NT2/D1 (cell line): ENCODE measurements at regions not wholly inside any gene's neighbourhood (a gene's known extent, or its start where the extent isn't known, plus 50 kb on each side); places are given as distances from the start of the nearest gene placed in this dataset.
"Not testable (repeated sequence)": the region's sequence is repeated elsewhere in the genome, so short reads cannot be mapped to it uniquely, and the experiment has no call there.

Experiments
- DNase-seq: peaks from one replicate; pipeline ENCODE4 v3.0.0-alpha.2; 2011; ENCODE audit warnings: low read depth, low spot score
- H3K27me3 ChIP-seq: 2 replicates; pipeline ENCODE4 v1.6.0; 2011; ENCODE audit warnings: mild to moderate bottlenecking; ENCODE audit not compliant: insufficient read length, insufficient read depth
- H3K36me3 ChIP-seq: 2 replicates; pipeline ENCODE4 v1.6.1; 2011; ENCODE audit warnings: mild to moderate bottlenecking, low read length, mixed read lengths; ENCODE audit not compliant: insufficient read depth, insufficient read length
- H3K4me1 ChIP-seq: 2 replicates; pipeline ENCODE4 v1.5.1; 2011; ENCODE audit not compliant: insufficient read depth, insufficient read length
- H3K4me3 ChIP-seq: 2 replicates; pipeline ENCODE4 v1.5.1; 2011; ENCODE audit warnings: low read depth; ENCODE audit not compliant: insufficient read length
- H3K9ac ChIP-seq: 2 replicates; pipeline ENCODE4 v1.6.0; 2011; ENCODE audit warnings: low read depth; ENCODE audit not compliant: insufficient read length
- H3K9me3 ChIP-seq: 2 replicates; pipeline ENCODE4 v1.5.1; 2011; ENCODE audit warnings: mild to moderate bottlenecking, low read length; ENCODE audit not compliant: insufficient read depth
- SUZ12 ChIP-seq: IDR thresholded peaks from 2 replicates; pipeline ENCODE4 v1.6.1; 2011; ENCODE audit not compliant: insufficient read length, insufficient read depth; ENCODE audit errors: extremely low read depth
- YY1 ChIP-seq: IDR thresholded peaks from 2 replicates; pipeline ENCODE4 v1.6.1; 2011; ENCODE audit not compliant: insufficient read length, insufficient read depth
- ZNF274 ChIP-seq: IDR thresholded peaks from 2 replicates; pipeline ENCODE4 v1.6.1; 2011; ENCODE audit warnings: mild to moderate bottlenecking, low read depth, low read length

DNA sequence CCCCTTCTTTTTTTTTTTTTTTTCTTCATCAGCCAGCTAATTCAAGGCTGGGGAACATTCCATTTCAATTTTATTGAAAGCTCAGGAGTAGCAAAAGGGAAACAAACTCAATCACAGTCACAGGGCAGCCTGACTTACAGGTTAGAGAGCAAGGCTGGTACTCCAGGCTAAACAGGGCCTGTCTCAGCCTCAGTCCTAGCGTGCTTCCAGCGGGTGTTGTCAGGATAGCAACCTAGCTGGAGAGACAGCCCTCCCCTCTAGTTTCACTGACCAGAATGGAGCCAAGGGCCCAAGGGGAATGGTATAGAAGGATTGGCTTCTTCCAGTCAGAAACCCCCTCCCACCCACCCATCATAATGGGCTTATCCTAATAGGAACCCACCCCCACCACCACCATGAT is 132.9 kb downstream of the PXDC1 start:
- TF ChIP-seq YY1 (no peak), ZNF274 (no peak)
- Histone ChIP-seq H3K9me3 (no peaks in the 10 kb centered on the region), H3K9ac (no peak overlapping the region), H3K4me3 (no peak overlapping the region), H3K4me1 (peaks cover 12% of the 10 kb centered on the region), H3K27me3 (no peaks in the 10 kb centered on the region), H3K36me3 (no peaks in the 10 kb centered on the region)
- no peak for DNase-seq

DNA sequence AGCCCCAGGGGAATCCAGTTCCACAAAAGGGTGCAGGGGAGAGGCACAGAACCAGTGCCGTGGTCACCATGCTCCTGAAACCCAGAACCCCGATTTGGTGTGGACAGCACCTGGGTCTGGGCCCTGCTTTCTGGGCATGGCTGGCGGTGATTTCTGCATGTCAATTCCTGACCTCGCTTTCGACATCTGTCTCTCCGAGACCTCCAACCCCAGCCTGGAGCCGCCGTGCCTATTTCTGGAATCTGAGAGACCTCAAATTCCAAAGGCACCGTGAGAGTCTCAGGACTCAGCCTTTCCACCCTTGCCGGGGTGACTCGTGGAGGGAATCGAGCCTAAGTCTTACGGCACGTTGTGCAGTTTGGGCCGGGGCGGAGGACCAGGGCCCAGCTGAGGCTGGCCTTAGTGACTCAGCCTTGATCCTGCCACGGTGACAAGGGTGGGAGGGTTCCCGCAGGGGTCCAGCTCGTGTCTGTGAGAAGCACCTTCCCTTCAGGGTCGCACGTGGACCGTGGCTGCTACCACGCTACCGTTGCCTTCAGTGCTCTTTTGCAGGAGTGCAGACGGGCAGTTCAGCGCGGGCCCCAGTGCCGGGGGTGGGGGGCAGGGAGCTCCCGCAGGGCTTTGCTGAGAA is 133.7 kb downstream of the PXDC1 start:
- Histone ChIP-seq H3K9ac (peak overlapping the region; percentile 21), H3K9me3 (no peaks in the 10 kb centered on the region), H3K36me3 (no peaks in the 10 kb centered on the region), H3K4me3 (no peak overlapping the region), H3K4me1 (peaks cover 9% of the 10 kb centered on the region), H3K27me3 (no peaks in the 10 kb centered on the region)
- TF ChIP-seq SUZ12 (no peak), ZNF274 (no peak), YY1 (no peak)
- no peak for DNase-seq

DNA sequence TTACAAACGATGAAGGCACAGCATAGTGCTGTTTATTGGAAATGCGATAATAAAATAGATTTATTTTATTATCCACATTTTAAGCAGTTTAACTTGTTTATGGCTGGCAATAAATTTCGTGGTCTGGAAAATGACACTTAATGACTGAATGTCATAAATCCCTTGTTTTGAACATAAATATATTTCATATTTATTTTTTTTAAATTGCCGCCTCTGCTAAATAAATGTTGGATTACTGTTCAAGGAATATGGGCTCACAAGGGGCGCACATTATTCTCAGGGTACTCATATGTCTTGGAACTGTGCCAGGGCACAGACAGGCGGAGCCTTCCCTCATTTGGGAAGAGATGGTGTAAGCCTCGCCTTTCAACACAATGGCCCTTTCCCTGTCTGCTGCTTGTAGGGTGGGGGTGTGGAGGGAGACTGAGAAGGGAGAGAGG is 134.3 kb downstream of the PXDC1 start:
- Histone ChIP-seq H3K4me3 (no peak overlapping the region), H3K4me1 (peaks cover 9% of the 10 kb centered on the region), H3K9ac (no peak overlapping the region), H3K27me3 (no peaks in the 10 kb centered on the region), H3K9me3 (no peaks in the 10 kb centered on the region), H3K36me3 (no peaks in the 10 kb centered on the region)
- no peak for TF ChIP-seq YY1
- no peak for TF ChIP-seq ZNF274
- TF ChIP-seq SUZ12, result no peak
- no peak for DNase-seq

DNA sequence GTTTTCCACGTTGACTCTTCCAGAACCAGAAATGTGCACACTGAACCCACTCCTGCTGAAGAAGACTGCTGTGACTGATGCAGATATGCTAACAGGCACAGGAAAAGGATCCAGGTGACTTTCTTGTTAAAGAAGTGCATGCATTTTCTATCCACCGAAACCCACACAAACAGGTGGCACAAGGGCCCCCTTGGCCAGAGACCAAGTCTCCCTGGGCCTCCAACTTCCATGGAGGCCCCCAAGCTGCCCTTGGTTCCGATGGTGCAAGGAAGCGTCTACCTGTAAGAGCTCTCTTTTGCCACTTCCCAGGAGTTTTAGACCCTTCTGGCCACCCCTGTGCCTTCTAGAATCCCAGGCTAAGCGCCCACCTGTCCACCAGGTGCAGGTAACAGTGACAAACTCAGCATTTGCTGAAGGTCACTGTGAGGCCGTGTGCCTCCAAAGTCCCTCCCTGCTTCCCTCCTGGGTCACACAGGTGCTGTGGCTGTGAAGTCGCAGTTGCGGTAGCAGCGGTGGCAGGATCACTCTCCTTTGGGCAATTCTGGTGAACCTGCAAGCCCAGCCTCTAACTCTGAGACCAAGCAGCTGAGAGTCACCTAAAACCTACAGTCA is 134.8 kb downstream of the PXDC1 start:
- no peak for TF ChIP-seq ZNF274

DNA sequence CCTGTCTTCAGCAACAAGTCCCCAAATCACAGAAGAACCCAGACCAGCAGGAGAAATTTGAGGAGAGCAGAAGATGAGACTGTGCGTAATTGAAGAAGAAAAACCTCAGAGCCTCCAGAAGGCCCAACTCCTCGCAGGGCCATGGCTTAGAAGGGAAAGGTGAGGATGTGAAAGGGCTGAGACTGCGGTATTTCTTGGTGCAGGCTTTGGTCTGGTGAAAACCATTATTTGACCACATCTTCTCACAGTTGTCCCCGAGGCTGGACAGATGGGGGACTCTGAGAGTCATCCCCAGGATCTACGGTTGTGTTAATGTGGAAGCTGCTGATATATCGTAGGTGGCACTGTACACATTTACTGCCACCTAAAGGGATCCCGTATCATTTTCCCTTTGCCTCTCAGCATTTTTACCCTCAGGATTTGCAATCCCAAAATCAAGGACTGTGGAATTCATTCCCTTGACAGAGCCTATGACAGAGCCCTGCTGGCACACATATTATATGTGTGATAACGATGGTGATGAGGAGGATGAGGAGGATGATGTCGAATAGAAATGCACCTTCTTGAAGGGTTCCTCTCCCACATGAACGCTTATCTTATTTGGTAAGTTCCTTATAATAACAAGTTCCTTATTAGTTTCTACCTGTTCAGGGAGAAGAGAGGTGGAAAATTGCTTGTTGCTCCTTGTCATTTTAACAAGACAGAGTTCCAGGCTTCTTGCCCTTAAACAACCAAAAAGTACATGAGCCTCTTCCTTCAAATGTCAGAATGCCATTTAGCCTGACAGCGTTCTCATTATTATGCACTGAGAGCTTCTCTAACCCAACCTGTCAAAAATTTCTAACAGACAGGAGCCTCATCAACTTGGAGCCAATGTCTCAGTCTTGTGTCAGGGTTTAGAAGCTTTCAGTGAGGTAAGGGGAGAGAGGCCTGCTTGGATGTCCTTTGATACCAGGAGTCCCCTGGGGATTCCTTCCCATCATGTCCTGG is 135.8 kb downstream of the PXDC1 start:
- H3K9ac ChIP-seq, result no peak overlapping the region
- no peak for TF ChIP-seq YY1
- no peak for TF ChIP-seq SUZ12
- TF ChIP-seq ZNF274, result no peak
- no peaks in the 10 kb centered on the region for H3K27me3 ChIP-seq
- no peaks in the 10 kb centered on the region for H3K9me3 ChIP-seq
- peaks cover 9% of the 10 kb centered on the region for H3K4me1 ChIP-seq
- H3K36me3 ChIP-seq, result no peaks in the 10 kb centered on the region
- no peak for DNase-seq
- no peak overlapping the region for H3K4me3 ChIP-seq

More for the DNA sequence above, 134.8 kb downstream of the PXDC1 start:
- Histone ChIP-seq H3K9me3 (no peaks in the 10 kb centered on the region), H3K9ac (no peak overlapping the region), H3K4me3 (no peak overlapping the region), H3K36me3 (no peaks in the 10 kb centered on the region), H3K27me3 (no peaks in the 10 kb centered on the region), H3K4me1 (peaks cover 9% of the 10 kb centered on the region)
- DNase-seq, result no peak

DNA sequence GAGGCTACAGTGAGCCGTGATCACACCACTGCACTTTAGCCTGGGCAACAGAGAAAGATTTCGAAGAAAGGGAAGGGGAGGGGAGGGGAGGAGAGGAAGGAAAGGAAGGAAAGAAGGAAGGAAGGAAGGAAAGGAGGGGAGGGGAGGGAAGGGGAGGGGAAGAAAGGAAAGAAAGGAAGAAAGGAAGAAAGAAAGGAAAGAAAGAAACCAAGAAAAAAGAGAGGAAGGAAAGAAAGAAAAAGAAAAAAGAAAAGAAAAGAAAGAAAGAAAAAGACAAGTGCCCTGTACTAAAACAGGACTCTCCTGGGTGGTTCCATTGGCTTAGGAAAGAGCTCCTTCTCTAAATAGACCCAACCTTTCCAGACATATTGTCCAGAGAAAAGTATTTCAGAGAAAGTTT is 136.6 kb downstream of the PXDC1 start:
- no peak overlapping the region for H3K9ac ChIP-seq
- TF ChIP-seq YY1 (no peak), ZNF274 (no peak), SUZ12 (no peak)
- no peaks in the 10 kb centered on the region for H3K36me3 ChIP-seq
- H3K4me3 ChIP-seq, result no peak overlapping the region
- no peaks in the 10 kb centered on the region for H3K9me3 ChIP-seq
- no peaks in the 10 kb centered on the region for H3K27me3 ChIP-seq
- no peak for DNase-seq
- H3K4me1 ChIP-seq, result peaks cover 9% of the 10 kb centered on the region

DNA sequence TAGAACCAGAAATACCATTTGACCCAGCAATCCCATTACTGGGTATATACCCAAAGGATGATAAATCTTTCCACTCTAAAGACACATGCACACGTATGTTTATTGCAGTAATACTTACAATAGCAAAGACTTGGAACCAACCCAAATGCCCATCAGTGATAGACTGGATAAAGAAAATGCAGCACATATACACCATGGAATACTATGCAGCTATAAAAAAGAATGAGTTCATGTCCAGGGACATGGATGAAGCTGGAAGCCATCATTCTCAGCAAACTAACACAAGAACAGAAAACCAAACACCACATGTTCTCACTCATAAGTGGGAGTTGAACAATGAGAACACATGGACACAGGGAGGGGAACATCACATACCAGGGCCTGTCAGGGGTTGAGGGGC is 137.9 kb downstream of the PXDC1 start:
- not testable (repeated sequence) for DNase-seq, H3K9me3 ChIP-seq, H3K9ac ChIP-seq, H3K4me3 ChIP-seq, H3K4me1 ChIP-seq, H3K27me3 ChIP-seq, H3K36me3 ChIP-seq
